Astrocyte (in vitro differentiated cells and primary cell): ENCODE measurements at regions not wholly inside any gene's neighbourhood (a gene's known extent, or its start where the extent isn't known, plus 50 kb on each side); places are given as distances from the start of the nearest gene placed in this dataset.

Experiments used
- CTCF ChIP-seq: IDR thresholded peaks from 2 replicates; pipeline ENCODE4 v1.5.1; 2011; ENCODE audit warnings: low read depth, mild to moderate bottlenecking, inconsistent platforms, low read length, moderate library complexity; ENCODE audit not compliant: insufficient read depth
- EZH2 ChIP-seq: IDR thresholded peaks from 2 replicates; pipeline ENCODE4 v1.6.1; 2012; ENCODE audit warnings: mild to moderate bottlenecking, low read length, inconsistent platforms; ENCODE audit not compliant: insufficient read depth

DNA sequence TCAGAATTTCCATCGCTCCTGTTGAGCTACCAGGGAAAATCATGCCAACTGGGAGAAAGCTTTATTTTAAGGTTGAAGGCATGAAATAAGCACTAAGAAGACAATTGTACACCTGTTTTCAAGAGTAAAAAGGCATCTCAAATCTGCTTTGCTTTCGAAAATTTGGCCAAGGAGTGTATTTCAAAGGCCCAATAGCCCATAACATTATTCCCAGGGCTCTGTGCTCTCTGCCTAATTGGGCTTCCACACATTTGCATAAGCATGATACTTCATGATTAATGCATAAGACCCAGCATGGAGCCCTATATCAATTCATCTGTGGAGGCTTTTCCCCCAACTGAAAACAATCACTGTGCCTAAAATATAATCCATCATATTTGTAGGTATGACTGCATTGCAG lies 258.5 kb downstream of the NOVA1 start:
- no peak for TF ChIP-seq CTCF
- no peak for TF ChIP-seq EZH2
